Ectodermal cell (in vitro differentiated cells): ENCODE measurements at regions not wholly inside any gene's neighbourhood (a gene's known extent, or its start where the extent isn't known, plus 50 kb on each side); places are given as distances from the start of the nearest gene placed in this dataset.
A peak's percentile ranks its signal among the peaks of the same experiment; 100 is the strongest.
"Not testable (repeated sequence)": the region's sequence is repeated elsewhere in the genome, so short reads cannot be mapped to it uniquely, and the experiment has no call there.

ENCODE experiments used
- H3K27ac ChIP-seq: 2 replicates; pipeline ENCODE4 v1.7.0; 2013; ENCODE audit warnings: mild to moderate bottlenecking, low read depth, low read length; ENCODE audit not compliant: insufficient read depth, poor library complexity, severe bottlenecking
- H3K27me3 ChIP-seq: 2 replicates; pipeline ENCODE4 v1.7.0; 2013; ENCODE audit warnings: mild to moderate bottlenecking, low read length; ENCODE audit not compliant: insufficient read depth, control insufficient read depth, poor library complexity, severe bottlenecking
- H3K36me3 ChIP-seq: one replicate; pipeline ENCODE4 v1.7.0; 2013; ENCODE audit warnings: low read length; ENCODE audit not compliant: control insufficient read depth, insufficient read depth
- H3K4me1 ChIP-seq: one replicate; pipeline ENCODE4 v1.7.0; 2013; ENCODE audit warnings: low read length; ENCODE audit not compliant: control insufficient read depth, insufficient read depth
- H3K4me3 ChIP-seq: 2 replicates; pipeline ENCODE4 v1.7.0; 2013; ENCODE audit warnings: low read depth, low read length, control low read depth; ENCODE audit not compliant: insufficient read depth
- H3K9me3 ChIP-seq: 2 replicates; pipeline ENCODE4 v1.7.0; 2013; ENCODE audit warnings: mild to moderate bottlenecking, low read length, moderate library complexity; ENCODE audit not compliant: control insufficient read depth
- WGBS, 2 experiments: methylation state at CpG; one replicate each; pipeline ENCODE4 v1.1.7; 2013; ENCODE audit warnings: missing lambda C conversion rate in 2 of 2; 5-methylcytosine and 5-hydroxymethylcytosine counted together

DNA sequence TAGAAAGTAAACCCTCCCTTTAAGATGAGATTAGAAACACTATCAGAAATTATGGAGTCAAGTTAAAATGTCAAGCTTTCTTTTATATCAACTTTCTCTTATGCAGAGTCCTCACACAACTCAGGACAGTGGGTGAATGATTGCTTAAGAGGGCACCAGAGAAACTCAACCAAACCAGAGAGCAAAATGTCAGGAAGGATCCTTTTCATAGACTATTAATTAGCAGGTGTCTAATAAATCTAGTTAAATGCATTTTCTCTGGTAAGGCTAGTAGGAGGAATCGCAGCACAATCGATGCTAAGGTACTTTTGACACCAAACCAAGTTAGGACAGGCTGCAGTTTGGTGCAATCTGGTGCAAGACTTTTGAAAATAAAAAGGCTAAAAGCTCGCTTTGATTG is 614.7 kb upstream of the FOXG1 start:
- 93 to 95% methylated on average over 3 of the region's 3 CpGs for WGBS, 2 experiments
- Histone ChIP-seq H3K9me3 (no peaks in the 10 kb centered on the region), H3K4me3 (no peak overlapping the region), H3K36me3 (no peaks in the 10 kb centered on the region), H3K27ac (no peak overlapping the region), H3K4me1 (no peaks in the 10 kb centered on the region), H3K27me3 (no peaks in the 10 kb centered on the region)

- 96 to 100% methylated on average over 1 to 4 of the region's 4 CpGs for WGBS, 2 experiments
- no peak overlapping the region for H3K27ac ChIP-seq
Observed at GRCh38 chr14:28152453-28153044, 614.0 kb upstream of the FOXG1 start.

DNA sequence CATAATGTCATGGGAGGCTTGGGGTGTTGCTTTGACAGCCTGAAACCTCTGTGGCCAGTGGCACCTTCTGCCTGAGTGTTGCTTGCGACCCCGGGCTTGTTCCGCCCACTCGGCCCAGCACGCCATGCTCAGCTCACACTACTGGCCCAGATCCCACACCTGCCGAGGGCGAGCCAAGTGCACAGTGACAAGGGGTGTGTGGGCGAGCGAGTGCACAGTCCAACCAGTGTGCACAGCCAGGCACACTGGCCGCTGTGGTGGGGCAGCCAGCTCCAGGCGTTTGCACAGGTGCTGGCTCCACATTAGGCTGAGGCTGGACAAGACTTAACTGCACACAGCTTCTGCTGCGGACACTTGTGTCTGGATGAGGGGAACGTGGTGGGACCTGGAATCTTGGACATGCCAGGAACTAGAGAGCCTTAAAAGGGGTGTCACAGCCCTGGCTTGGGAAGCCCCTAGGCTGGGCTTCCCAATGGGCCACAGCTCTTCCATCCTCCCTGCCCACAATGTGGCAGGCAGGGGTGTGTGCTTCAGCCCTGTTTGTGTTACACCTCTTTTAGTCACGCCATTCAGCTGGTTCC is 609.2 kb upstream of the FOXG1 start:
- no peaks in the 10 kb centered on the region for H3K36me3 ChIP-seq
- no peak overlapping the region for H3K27ac ChIP-seq
- no peak overlapping the region for H3K4me3 ChIP-seq
- H3K9me3 ChIP-seq, result no peaks in the 10 kb centered on the region
- no peaks in the 10 kb centered on the region for H3K27me3 ChIP-seq
- 92 to 95% methylated on average over 14 of the region's 14 CpGs for WGBS, 2 experiments
- no peaks in the 10 kb centered on the region for H3K4me1 ChIP-seq

More at GRCh38 chr14:28152453-28153044, 614.0 kb upstream of the FOXG1 start:
- Histone ChIP-seq H3K9me3 (no peaks in the 10 kb centered on the region), H3K4me1 (no peaks in the 10 kb centered on the region), H3K4me3 (no peak overlapping the region), H3K36me3 (no peaks in the 10 kb centered on the region), H3K27me3 (no peaks in the 10 kb centered on the region)

- Histone ChIP-seq H3K36me3 (no peaks in the 10 kb centered on the region), H3K4me1 (no peaks in the 10 kb centered on the region), H3K27me3 (no peaks in the 10 kb centered on the region), H3K27ac (no peak overlapping the region), H3K9me3 (no peaks in the 10 kb centered on the region), H3K4me3 (no peak overlapping the region)
- 95% methylated on average over 26 of the region's 26 CpGs for WGBS, 2 experiments
Observed at GRCh38 chr14:28157887-28158791, 608.4 kb upstream of the FOXG1 start.

DNA sequence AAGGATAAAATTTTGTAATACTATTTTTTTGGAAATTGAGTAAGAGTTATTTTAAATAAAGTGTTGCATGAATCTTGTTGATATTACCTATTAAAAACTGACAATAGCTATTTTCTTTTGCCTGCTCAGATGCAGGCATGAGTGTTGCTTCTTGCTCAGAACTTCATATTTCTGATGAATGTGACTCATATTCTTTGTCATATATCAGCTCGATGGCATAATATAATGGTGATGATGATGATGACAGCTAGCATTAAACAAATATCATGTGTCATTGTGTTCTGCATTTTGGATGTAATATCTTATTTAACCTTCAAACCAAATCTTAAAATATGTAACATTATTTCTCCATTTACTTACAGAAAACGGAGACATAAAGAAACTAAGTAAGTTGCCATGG is 605.5 kb upstream of the FOXG1 start:
- Histone ChIP-seq H3K4me1 (no peaks in the 10 kb centered on the region), H3K4me3 (no peak overlapping the region), H3K27ac (no peak overlapping the region), H3K27me3 (no peaks in the 10 kb centered on the region), H3K9me3 (no peaks in the 10 kb centered on the region), H3K36me3 (no peaks in the 10 kb centered on the region)
- WGBS, 2 experiments, result 90 to 96% methylated on average over 2 of the region's 2 CpGs

DNA sequence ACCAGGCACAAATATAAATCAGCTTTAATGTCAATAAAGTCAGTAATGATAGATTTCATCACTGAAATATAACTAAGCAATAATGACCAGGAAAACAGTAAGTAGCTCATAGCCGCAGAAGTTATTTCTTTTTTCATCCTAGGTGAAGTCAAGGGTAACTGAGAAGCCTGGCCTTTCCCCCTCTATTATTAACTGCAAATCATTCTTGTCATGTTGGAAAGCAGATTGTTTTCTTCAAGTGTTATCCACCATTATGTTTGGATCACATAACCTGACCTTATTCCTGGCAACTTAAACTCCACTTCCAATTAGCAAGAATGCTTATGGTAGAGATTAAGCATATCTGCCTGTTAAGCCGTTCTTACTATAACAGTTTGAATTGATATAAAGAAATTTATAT is 603.4 kb upstream of the FOXG1 start:
- no peak overlapping the region for H3K27ac ChIP-seq
- 96% methylated on average over 1 of the region's 2 CpGs; no CpG with 5 or more reads in 1 of the 2 experiments for WGBS, 2 experiments
- no peak overlapping the region for H3K4me3 ChIP-seq
- no peaks in the 10 kb centered on the region for H3K4me1 ChIP-seq
- H3K27me3 ChIP-seq, result no peaks in the 10 kb centered on the region
- no peaks in the 10 kb centered on the region for H3K9me3 ChIP-seq
- no peaks in the 10 kb centered on the region for H3K36me3 ChIP-seq

DNA sequence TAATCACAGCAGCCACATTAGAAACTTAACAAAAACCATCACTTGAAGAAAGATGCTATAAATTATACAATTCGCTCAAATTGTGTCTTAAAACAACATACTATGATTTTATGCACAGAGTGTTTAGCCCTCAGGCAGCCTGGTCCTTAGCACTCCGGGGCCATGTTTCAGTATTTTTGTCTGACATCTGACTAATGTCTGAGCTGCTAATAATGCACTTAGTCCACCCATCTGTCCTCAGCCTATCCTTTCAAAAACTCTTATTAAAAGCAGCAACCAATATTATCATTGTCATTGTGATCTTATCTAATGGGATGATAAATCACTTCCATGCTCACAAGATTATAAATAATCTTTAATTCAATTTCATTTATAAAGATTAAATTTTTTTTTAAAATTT is 602.7 kb upstream of the FOXG1 start:
- Histone ChIP-seq H3K9me3 (no peaks in the 10 kb centered on the region), H3K4me3 (no peak overlapping the region), H3K4me1 (no peaks in the 10 kb centered on the region), H3K27me3 (no peaks in the 10 kb centered on the region), H3K27ac (no peak overlapping the region), H3K36me3 (no peaks in the 10 kb centered on the region)
- WGBS, 2 experiments, result 95 to 96% methylated on average over 2 of the region's 2 CpGs

DNA sequence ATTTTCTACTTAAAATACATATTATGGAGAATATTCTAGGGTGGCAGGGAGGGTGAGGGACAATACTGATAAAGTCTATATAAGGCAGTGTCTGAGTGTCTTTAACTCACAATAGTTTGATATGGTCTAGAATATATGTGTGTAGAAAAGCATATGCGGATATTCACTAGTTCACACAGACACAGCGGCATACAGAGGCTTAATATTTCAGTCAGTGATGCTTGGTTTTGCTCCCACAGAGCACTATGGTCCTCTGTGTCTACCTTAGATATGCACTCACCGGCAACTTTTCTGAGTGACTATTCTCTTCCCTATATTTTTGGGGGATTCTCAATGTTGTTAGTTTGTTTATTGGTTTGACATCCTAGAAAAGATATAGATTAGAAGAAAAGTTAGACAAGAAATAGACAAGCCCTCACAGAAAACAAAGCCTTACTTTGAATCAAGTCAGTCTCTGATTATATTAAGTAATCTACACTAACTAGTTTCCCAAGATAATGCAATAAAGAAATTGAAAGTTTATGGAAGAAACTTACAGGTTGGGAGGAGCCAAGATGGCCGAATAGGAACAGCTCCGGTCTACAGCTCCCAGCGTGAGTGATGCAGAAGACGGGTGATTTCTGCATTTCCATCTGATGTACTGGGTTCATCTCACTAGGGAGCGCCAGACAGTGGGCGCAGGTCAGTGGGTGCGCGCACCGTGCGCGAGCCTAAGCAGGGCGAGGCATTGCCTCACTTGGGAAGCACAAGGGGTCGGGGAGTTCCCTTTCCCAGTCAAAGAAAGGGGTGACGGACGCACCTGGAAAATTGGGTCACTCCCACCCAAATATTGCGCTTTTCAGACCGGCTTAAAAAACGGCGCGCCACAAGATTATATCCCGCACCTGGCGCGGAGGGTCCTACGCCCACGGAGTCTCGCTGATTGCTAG is 578.4 kb upstream of the FOXG1 start:
- H3K4me3 ChIP-seq, result peak overlapping the region; percentile 40
- not testable (repeated sequence) for H3K4me1 ChIP-seq, H3K36me3 ChIP-seq, H3K27me3 ChIP-seq, H3K9me3 ChIP-seq
- H3K27ac ChIP-seq, result peak overlapping the region; percentile 44
- WGBS, 2 experiments, result 68 to 74% methylated on average over 28 to 29 of the region's 29 CpGs

DNA sequence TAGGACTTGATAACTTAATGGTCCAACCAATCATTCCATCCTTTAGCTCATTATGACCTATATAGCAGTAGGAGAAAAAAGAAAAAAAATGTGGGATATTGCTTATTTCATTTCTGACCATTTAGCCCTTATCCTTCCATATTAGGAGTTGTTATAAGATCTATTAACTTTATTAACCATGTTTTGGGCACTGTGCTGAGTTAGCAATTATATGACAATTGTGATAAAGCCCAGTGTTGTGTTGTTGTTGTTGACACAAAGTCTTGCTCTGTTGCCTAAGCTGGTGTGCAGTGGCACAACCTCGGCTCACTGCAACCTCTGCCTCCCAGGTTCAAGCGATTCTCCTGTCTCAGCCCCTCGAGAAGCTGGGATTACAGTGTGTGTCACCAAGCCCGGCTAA is 569.7 kb upstream of the FOXG1 start:
- Histone ChIP-seq H3K36me3 (no peaks in the 10 kb centered on the region), H3K4me1 (no peaks in the 10 kb centered on the region)
- WGBS, 2 experiments, result 92% methylated on average over 3 to 4 of the region's 4 CpGs

More for the DNA sequence above, 569.7 kb upstream of the FOXG1 start:
- no peak overlapping the region for H3K27ac ChIP-seq
- no peak overlapping the region for H3K4me3 ChIP-seq
- no peaks in the 10 kb centered on the region for H3K27me3 ChIP-seq
- H3K9me3 ChIP-seq, result no peaks in the 10 kb centered on the region
